HG03378 (cell line): ENCODE measurements at regions not wholly inside any gene's neighbourhood (a gene's known extent, or its start where the extent isn't known, plus 50 kb on each side); places are given as distances from the start of the nearest gene placed in this dataset.

ENCODE experiments used
- ATAC-seq: cut with Tn5 transposase; IDR thresholded peaks from one replicate; pipeline ENCODE4 v1.9.1; 2021; ENCODE audit warnings: mild to moderate bottlenecking, moderate library complexity; ENCODE audit not compliant: unreplicated experiment

- no peak for ATAC-seq
Observed at GRCh38 chr2:18427762-18428161, 132.7 kb downstream of the RDH14 start.

- ATAC-seq, result no peak
Observed at GRCh38 chr2:18426174-18426573, 134.3 kb downstream of the RDH14 start.

GRCh38 chr2:18425210-18425703, 135.2 kb downstream of the RDH14 start:
- ATAC-seq, result no peak

- no peak for ATAC-seq
Observed at GRCh38 chr2:18423636-18424035, 136.8 kb downstream of the RDH14 start.

DNA sequence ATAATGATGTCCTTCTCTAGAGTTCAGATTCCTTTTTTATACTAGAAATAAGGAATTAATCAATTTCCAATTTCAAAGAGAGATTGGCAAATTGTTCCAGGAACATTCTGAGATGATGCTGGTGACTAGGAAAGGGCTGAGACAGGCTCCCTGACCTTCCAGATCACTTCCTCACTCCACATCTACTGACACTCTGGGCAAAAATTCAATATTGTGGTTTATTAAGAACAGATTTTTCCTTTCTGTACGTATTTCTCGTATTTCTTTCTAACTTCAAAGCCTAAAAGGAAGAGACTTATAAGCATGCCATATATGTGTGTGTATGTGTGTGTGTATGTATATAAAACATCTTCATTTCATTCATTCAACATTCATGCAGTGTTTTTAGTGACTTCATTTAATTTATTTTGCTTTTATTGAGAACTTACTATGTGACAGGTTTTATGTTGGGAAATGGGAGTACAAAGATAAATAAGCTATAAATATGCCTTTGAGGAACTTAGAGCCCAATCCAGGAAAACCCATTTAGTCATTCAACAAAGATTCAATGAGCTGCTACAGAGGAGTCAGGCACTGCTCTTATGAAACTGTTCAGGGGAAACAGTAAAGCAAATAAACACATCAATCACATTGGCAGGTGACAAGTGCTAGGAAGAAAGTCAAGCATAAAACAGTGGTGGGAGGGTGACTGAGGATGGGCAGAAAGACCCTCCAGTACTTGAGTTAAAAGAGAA, 137.9 kb downstream of the RDH14 start:
- no peak for ATAC-seq

GRCh38 chr2:18413676-18414396, 146.6 kb downstream of the RDH14 start:
- ATAC-seq, result no peak

DNA sequence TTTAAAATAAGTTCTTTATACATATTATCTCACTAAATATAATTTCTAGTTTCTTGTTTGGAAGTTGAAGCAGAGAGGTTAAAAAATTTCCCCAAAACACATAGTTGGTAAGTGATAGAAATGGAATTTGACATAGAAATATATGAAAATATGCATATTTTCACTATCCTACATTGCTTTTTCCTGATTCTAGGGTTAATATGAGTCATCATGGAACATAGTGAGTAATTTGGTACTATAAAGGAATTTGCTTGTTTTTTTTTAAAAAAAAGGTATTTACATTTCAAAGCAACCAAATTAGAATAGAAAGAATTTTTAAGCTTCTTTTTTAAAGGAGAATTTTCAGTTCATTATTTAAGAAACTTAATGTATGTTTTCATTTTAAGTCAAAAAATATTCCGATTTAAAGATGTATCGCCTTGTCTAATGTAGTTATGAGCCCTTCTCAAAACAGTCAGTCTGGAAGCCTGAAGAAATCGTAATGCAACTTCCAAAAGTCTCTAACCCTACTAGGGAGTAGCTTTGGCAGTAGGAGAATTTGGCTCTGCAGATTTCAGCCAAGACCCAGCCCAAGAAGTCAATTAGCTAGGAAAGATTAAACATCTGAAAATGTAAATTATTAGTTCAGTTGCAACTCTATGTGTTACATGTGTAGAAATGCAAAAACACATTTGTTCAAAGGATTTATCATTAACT, 147.3 kb downstream of the RDH14 start:
- no peak for ATAC-seq

- no peak for ATAC-seq
Observed at GRCh38 chr2:18411626-18412025, 148.8 kb downstream of the RDH14 start.

- no peak for ATAC-seq
Observed at GRCh38 chr2:18410543-18410942, 149.9 kb downstream of the RDH14 start.

DNA sequence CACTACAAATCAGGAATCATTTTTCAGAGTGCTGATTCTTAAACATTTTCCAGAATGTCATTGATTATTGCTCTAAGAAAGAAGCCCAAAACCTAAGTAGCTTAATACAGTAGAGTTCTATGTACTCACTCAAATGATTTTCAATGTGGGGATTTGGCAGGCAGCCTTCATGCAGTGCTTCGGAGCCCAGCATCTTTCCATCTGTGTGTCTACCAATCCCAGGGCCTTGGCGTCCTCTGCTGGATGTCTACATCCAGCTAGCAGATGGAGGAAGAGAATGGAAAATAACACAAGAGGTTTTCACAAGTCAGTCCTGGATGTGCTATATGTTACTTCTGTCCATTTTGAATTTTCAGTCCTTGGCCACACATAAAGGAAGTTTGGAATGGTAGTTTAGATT, 151.8 kb downstream of the RDH14 start:
- no peak for ATAC-seq

GRCh38 chr2:18406219-18406618, 154.2 kb downstream of the RDH14 start:
- ATAC-seq, result no peak

DNA sequence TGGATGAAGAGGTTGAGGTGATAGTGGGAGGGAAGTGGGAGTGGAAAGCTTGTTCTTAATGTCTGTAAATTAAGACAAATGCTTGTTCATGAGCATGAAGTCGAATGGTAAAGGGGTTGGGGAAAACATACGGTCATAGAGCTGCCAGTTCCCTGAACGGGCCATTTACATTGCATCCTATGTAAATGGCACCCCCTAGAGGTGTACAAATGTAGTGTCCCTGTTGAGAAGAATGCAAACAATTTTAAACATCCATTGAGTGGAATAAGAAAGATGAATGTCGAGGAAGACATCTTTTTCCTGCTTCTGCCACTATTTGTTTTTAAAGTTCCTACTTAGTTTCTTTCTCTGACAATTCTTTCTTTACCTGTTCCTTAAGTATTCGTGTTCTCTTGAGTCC, 155.7 kb downstream of the RDH14 start:
- ATAC-seq, result no peak

DNA sequence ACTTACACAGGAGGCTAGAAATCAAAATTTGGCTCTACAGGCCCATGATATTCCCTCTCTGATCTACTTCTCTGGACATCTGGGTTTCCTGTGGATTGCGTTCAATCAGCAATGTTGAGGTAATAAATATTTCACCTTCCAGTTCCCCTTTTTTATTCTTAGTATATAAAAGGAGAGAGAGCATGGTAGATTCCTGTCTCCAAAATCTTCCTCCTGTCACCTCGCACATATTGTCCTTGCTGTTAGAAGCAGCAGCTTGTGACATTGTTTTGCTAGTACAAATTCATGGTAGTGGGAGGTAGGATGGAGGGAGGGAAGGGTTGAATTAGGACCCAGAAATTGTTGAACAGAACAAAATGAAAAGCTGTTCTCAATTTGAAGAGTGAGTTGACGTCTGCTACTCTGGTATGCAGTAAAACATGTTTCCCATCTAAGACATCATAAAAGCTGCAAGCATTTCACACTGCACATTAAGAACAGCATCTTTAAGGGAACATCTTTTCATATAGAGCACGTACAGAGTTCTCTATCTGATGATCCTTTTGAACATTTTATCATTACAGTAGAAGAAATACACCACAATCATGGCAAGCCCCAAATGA, 156.4 kb downstream of the RDH14 start:
- ATAC-seq, result no peak

DNA sequence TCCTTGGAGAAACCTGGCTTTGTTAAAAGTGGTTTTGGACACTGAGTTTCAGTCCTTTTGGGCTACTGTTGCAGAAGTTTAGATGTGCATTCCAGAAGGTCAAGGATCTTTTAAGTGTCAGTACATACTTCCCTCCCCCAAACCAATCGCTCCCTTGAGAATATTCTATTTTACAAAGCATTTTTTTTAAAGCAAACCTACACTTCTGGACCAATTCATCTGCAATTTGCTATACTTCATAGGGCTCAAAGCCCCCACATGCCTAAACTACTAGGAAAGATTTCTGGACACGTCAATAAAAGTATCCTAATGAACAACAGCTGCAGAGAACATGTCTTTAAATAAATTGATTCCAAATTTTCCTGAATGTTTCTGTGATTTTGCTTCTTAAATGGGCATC, 157.6 kb downstream of the RDH14 start:
- no peak for ATAC-seq

- no peak for ATAC-seq
Observed at GRCh38 chr2:18401471-18401870, 159.0 kb downstream of the RDH14 start.

DNA sequence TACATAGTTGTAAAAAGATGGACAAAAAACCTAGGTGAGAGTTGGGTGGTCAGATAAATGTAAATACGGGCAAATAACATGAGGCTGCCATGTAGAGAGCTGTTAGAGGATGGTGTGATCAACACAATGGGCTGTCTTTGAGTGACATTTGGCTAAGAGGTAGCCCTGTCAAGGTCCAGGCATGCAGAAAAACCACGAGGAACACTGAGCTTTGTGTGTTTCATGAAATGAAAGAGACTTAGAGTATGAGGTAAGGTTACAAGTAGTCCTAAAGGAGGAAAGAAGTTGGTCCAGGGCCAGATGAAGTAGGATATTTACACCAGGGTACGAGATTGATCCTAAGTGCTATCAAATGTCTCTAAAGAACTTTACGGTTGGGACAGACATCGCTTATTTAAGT, 160.9 kb downstream of the RDH14 start:
- ATAC-seq, result no peak

GRCh38 chr2:18398833-18399232, 161.6 kb downstream of the RDH14 start:
- ATAC-seq, result no peak

DNA sequence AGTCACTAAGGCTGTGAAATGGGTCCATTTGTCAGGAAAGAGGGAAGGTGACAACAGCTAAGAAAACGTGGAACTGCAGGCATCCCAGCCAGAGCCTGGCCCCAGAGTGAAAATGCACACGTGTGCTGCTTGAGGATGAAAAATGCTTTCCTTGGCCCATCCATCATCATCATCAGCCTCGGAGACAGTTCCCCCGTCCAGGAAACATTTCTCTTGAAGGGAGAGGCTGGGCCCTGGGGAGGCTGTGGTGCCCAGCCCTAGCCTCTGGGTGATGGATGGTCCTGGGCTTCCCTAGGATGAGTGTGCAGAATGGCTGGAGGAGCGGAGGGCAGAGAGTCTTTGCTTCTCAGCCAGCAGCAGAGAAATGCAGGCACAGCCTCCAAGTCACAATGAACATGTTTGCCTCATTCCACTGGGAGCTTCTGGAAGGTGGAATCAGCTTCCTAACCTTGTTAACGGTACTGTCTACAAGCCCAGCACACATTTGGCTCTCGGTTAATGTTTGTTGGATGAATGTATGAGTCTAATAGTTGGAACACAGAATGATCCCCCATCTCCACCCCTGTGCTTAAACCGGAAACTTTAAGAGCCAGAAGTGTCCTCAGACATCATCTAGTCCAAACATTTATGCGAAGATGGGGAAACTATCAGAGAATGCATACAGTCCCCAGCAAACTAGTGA, 164.0 kb downstream of the RDH14 start:
- no peak for ATAC-seq

DNA sequence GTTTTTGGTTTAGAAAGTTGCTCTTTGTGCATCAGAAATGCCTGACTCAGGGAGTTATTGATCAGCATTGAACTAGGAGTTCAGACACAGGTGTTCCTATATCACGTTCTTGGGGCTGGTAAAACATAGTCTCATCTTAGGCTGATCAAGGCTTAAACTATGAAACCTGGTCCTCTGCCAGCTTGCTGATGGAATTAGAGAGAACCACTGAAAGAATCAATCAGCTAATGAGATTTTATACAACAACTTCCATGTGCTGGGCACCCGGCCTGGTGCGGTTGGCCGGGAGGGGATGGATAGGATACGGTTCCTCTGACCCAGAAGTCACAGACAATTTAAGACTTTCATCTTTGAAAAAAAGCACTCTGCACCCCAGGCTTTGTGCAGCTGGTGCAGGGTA, 164.9 kb downstream of the RDH14 start:
- no peak for ATAC-seq

DNA sequence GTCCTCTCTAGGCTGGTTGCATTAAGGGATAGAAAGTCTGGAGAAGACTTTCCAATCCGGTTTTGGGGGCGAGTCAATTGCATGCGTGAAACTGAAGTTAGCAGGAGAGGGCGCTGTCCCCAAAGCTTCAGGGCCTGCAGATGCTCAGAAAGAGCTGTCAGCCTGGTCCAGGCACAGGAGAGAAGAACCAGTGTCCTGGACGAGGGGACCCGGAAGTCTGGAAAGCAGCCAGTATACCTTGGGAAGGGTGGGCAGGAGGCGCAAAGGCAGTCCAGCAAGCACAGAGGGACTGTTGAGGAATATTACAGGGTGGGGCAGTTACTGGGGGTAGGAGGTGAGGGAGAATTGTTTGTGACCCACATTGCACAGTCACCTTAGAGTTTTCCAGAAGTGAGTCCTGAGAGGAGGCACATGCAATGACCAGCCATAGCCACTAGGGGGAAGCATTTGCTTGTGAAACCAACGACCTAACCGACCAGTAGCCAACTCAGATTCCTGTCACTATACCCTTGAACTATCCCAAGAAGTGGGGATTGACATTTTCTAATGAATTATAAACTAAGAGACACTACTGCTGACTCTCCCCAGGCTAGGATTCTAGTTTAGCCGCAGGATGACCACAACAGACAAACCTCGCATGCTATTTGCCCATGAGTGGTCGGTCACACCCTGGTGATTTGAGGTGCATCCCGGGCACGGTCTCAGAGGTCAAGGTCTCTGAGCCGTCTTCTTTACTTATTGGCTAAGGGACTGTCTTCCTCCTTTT, 172.8 kb downstream of the RDH14 start:
- peak; percentile 89 for ATAC-seq
